ENCODE measurements at regions not wholly inside any gene's neighbourhood (a gene's known extent, or its start where the extent isn't known, plus 50 kb on each side); places are given as distances from the start of the nearest gene placed in this dataset.

DNA sequence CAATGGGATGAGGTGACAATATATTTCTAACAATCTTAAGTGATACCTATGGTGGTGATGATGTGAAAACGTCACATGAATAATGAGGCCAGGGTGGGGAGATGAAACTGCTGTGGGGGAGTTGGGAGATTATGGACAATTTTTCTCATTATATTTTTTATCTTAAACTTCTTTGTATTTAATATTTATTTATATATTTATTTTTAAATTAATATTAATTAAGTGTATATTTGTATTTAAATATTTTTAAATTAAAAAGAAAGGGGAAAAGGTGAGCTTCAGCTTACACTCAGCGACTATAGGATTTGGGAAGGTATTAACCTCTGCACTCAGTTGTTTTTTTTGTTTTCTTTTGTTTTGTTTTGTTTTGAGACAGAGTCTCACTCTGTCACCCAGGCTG is 158.7 kb downstream of the PSMG1 start:
- TF ChIP-seq, protein P1, sequence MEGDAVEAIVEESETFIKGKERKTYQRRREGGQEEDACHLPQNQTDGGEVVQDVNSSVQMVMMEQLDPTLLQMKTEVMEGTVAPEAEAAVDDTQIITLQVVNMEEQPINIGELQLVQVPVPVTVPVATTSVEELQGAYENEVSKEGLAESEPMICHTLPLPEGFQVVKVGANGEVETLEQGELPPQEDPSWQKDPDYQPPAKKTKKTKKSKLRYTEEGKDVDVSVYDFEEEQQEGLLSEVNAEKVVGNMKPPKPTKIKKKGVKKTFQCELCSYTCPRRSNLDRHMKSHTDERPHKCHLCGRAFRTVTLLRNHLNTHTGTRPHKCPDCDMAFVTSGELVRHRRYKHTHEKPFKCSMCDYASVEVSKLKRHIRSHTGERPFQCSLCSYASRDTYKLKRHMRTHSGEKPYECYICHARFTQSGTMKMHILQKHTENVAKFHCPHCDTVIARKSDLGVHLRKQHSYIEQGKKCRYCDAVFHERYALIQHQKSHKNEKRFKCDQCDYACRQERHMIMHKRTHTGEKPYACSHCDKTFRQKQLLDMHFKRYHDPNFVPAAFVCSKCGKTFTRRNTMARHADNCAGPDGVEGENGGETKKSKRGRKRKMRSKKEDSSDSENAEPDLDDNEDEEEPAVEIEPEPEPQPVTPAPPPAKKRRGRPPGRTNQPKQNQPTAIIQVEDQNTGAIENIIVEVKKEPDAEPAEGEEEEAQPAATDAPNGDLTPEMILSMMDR (IDR thresholded peaks at IDR 0.05; ENCODE audit: poor library complexity) = no peak
- no peak for TF ChIP-seq EZH2 (IDR thresholded peaks at IDR 0.05; ENCODE audit: borderline replicate concordance)
